GM18861 (cell line): ENCODE measurements at regions not wholly inside any gene's neighbourhood (a gene's known extent, or its start where the extent isn't known, plus 50 kb on each side); places are given as distances from the start of the nearest gene placed in this dataset.
A peak's percentile ranks its signal among the peaks of the same experiment; 100 is the strongest.
"Not testable (repeated sequence)": the region's sequence is repeated elsewhere in the genome, so short reads cannot be mapped to it uniquely, and the experiment has no call there.

ENCODE experiments used
- ATAC-seq: cut with Tn5 transposase; IDR thresholded peaks from one replicate; pipeline ENCODE4 v1.9.1; 2021; ENCODE audit not compliant: unreplicated experiment

- ATAC-seq: not testable (repeated sequence)
Measured at GRCh38 chr20:17891131-17891530, 77.5 kb downstream of the SNX5 start.

DNA sequence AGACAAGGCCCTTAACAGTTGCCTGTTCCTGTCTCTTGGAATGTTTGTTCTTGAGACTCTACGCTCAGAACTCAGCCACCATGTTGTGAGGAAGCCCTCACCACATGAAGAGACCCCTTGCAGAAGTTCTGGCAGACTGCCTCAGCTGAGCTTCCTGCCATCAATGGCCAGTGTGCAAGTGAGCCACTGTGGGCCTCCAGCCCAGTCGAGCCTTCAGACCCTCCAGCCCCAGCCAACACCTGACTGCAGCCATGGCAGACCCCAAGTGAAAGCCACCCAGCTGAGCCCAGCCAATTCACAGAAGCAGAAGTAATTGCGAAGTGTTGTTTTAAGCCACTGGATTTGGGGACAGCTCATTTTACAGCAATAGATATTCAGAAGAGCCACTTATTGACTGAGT is 78.3 kb downstream of the SNX5 start:
- no peak for ATAC-seq

DNA sequence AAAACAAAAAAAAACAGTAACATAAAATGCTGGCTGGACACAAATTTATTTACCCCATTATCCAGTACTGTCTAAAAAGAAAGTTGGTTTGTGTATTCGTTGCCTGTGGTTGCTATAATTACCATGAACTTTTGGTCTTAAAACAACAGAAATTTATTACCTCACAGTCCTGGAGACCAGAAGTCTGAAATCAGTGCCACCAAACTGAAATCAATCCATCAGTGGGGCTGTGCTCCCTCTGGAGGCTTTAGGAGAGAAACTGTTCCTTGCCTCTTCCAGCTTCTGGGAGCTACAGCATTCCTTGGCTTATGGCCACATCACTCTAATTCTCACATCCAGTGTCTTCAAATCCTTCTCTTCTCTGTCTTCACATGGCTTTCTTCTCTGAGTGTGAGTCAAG is 79.4 kb downstream of the SNX5 start:
- no peak for ATAC-seq

- ATAC-seq: no peak
Measured at GRCh38 chr20:17888044-17888443, 80.5 kb downstream of the SNX5 start.

- ATAC-seq: no peak
Measured at GRCh38 chr20:17887331-17888030, 81.1 kb downstream of the SNX5 start.

- no peak for ATAC-seq
Measured at GRCh38 chr20:17885544-17885943, 83.0 kb downstream of the SNX5 start.

GRCh38 chr20:17885076-17885475 is 83.5 kb downstream of the SNX5 start:
- ATAC-seq: no peak

GRCh38 chr20:17884307-17885003 is 84.1 kb downstream of the SNX5 start:
- no peak for ATAC-seq

GRCh38 chr20:17883592-17884306 is 84.8 kb downstream of the SNX5 start:
- no peak for ATAC-seq

- ATAC-seq: no peak
Measured at GRCh38 chr20:17882834-17883591, 85.6 kb downstream of the SNX5 start.

DNA sequence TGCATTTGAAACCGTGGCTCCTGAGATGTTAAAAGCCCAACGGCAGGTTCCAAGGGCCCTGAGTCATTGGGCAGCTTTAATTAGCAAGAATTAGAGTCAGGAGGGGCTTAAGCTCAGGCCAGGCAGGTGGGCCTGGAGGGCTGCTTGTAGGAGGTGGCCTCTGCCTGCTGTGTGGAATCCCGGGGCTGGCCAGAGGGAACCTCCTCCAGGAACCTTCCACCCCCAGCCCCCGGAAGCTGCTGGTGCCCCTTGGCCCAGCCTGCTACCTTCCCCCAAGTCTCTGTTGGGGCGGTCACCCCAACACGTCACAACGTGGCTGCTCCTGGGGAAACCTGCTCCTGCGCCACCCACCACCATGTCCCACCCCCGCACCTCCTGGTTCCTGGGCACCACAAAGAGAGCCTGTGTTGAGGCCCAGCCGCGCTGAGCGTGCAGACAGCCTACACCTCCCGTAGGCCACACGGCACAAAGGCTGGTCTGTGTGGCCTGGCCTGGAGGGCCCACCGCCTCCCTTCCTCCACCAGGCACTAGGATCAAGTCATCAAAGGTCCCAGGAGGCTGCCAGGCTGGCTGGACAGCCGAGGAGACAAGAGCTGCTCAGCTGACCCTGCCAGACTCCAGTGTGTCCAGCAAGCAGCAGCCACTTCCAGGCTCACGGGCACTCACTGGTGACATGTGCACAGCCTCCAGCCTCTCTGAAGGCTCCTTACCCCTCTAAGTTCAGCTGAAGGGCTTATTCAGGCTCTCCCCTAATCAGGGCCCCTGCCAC is 86.3 kb downstream of the SNX5 start:
- no peak for ATAC-seq

- no peak for ATAC-seq
Measured at GRCh38 chr20:17881741-17882064, 86.9 kb downstream of the SNX5 start.

GRCh38 chr20:17878912-17879602 is 89.5 kb downstream of the SNX5 start:
- peak; percentile 36 for ATAC-seq

- ATAC-seq: no peak
Measured at GRCh38 chr20:17878069-17878911, 90.3 kb downstream of the SNX5 start.

GRCh38 chr20:17875981-17876385 is 92.6 kb downstream of the SNX5 start:
- no peak for ATAC-seq

- no peak for ATAC-seq
Measured at GRCh38 chr20:17875106-17875980, 93.3 kb downstream of the SNX5 start.

DNA sequence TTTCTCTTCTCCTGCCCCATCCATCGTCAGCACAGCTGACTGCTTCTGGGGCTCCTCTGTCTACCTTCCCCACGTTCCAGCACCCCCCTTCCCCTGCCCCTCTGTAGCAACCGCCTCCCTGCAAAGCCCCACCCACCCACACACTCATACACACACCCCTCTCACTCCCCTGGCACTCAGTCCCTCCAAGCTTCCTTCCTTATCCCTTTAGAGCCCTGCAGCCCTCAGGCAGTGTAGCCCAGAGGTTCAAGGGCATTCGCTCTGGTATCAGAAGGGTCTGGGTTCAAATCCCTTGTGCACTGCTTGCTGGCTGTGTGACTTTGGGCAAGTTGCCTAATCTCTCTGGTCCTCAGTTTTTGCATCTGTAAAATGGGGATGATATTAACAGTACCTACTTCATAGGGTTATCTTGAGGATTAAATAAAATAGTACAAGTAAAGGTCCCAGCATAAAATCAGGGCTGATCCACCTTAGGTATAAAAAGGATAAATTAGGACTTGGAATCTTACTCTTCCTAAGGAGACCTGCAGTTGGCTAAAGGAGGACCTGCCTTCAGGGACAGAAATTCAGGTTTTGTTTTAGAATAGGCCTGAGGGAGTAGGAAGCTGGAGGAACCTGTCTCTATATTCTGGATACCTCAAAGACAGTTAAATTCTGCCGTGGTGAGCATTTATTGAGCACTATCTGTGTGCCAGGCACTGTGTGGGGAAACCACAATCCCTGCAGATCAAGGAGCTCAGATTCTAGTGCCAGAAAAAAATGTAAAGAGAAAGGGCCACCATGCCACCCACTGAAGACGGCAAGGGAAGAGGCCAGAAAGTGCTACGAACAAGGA is 94.1 kb downstream of the SNX5 start:
- no peak for ATAC-seq
